ENCODE measurements at regions not wholly inside any gene's neighbourhood (a gene's known extent, or its start where the extent isn't known, plus 50 kb on each side); places are given as distances from the start of the nearest gene placed in this dataset.
"Not testable (repeated sequence)": the region's sequence is repeated elsewhere in the genome, so short reads cannot be mapped to it uniquely, and the experiment has no call there.

- ChIA-PET CTCF (no interaction called here), POLR2A (ENCODE audit: low non-redundant PET) (no interaction called here)
- Histone ChIP-seq H3K27ac (ENCODE audit: low read depth, low read length, poor library complexity, severe bottlenecking) (no peak overlapping the region), H3K9me3 (ENCODE audit: low read depth, low read length, poor library complexity, severe bottlenecking) (no peaks in the 10 kb centered on the region), H3K4me3 (ENCODE audit: low read depth, low read length, poor library complexity, severe bottlenecking) (no peak overlapping the region), H3K36me3 (ENCODE audit: insufficient read depth, low read length, poor library complexity, severe bottlenecking) (no peaks in the 10 kb centered on the region), H3K4me1 (ENCODE audit: insufficient read depth, low read length, poor library complexity, severe bottlenecking) (no peaks in the 10 kb centered on the region), H3K27me3 (replicated peaks; ENCODE audit: insufficient read depth, low read depth, low read length, poor library complexity) (no peaks in the 10 kb centered on the region)
- intact Hi-C loops (cut with micrococcal nuclease; ENCODE audit: unreplicated experiment), result no loop called here
- BruUV-seq (replicated peaks), result no TSS peak
- no peak for DNase-seq (ENCODE audit: low spot score)
- TF ChIP-seq EZH2 (IDR thresholded peaks at IDR 0.05; ENCODE audit: borderline replicate concordance, low read depth, low read length, poor library complexity, severe bottlenecking), result no peak
- no peak for TF ChIP-seq CTCF (conservative IDR thresholded peaks at IDR 0.05; ENCODE audit: low read depth, low read length)
These were observed 287.8 kb downstream of the LIG4 start for GRCh38 chr13:107927557-107927956.

- H3K4me1 ChIP-seq (ENCODE audit: insufficient read depth, low read length, poor library complexity, severe bottlenecking); DNase-seq (ENCODE audit: low spot score); H3K36me3 ChIP-seq (ENCODE audit: insufficient read depth, low read length, poor library complexity, severe bottlenecking); H3K27ac ChIP-seq (ENCODE audit: low read depth, low read length, poor library complexity, severe bottlenecking); BruUV-seq (replicated peaks); CTCF ChIA-PET; H3K27me3 ChIP-seq (replicated peaks; ENCODE audit: insufficient read depth, low read depth, low read length, poor library complexity); POLR2A ChIA-PET (ENCODE audit: low non-redundant PET); intact Hi-C loops (cut with micrococcal nuclease; ENCODE audit: unreplicated experiment); H3K9me3 ChIP-seq (ENCODE audit: low read depth, low read length, poor library complexity, severe bottlenecking); H3K4me3 ChIP-seq (ENCODE audit: low read depth, low read length, poor library complexity, severe bottlenecking): not testable (repeated sequence)
These were observed 288.8 kb downstream of the LIG4 start for GRCh38 chr13:107926515-107926914.

- CTCF ChIA-PET; H3K27me3 ChIP-seq (replicated peaks; ENCODE audit: insufficient read depth, low read depth, low read length, poor library complexity); POLR2A ChIA-PET (ENCODE audit: low non-redundant PET); intact Hi-C loops (cut with micrococcal nuclease; ENCODE audit: unreplicated experiment); H3K36me3 ChIP-seq (ENCODE audit: insufficient read depth, low read length, poor library complexity, severe bottlenecking); H3K4me3 ChIP-seq (ENCODE audit: low read depth, low read length, poor library complexity, severe bottlenecking); BruUV-seq (replicated peaks); H3K4me1 ChIP-seq (ENCODE audit: insufficient read depth, low read length, poor library complexity, severe bottlenecking); H3K9me3 ChIP-seq (ENCODE audit: low read depth, low read length, poor library complexity, severe bottlenecking); DNase-seq (ENCODE audit: low spot score); H3K27ac ChIP-seq (ENCODE audit: low read depth, low read length, poor library complexity, severe bottlenecking): not testable (repeated sequence)
These were observed 298.4 kb downstream of the LIG4 start for GRCh38 chr13:107916902-107917301.

GRCh38 chr13:107912745-107913144, 302.6 kb downstream of the LIG4 start:
- H3K9me3 ChIP-seq (ENCODE audit: low read depth, low read length, poor library complexity, severe bottlenecking), result no peaks in the 10 kb centered on the region
- no peaks in the 10 kb centered on the region for H3K36me3 ChIP-seq (ENCODE audit: insufficient read depth, low read length, poor library complexity, severe bottlenecking)
- no peak overlapping the region for H3K4me3 ChIP-seq (ENCODE audit: low read depth, low read length, poor library complexity, severe bottlenecking)
- ChIA-PET CTCF (no interaction called here), POLR2A (ENCODE audit: low non-redundant PET) (no interaction called here)
- intact Hi-C loops (cut with micrococcal nuclease; ENCODE audit: unreplicated experiment), result no loop called here
- no peak for TF ChIP-seq EZH2 (IDR thresholded peaks at IDR 0.05; ENCODE audit: borderline replicate concordance, low read depth, low read length, poor library complexity, severe bottlenecking)
- TF ChIP-seq CTCF (conservative IDR thresholded peaks at IDR 0.05; ENCODE audit: low read depth, low read length), result no peak
- H3K27ac ChIP-seq (ENCODE audit: low read depth, low read length, poor library complexity, severe bottlenecking), result no peak overlapping the region
- no peaks in the 10 kb centered on the region for H3K27me3 ChIP-seq (replicated peaks; ENCODE audit: insufficient read depth, low read depth, low read length, poor library complexity)
- DNase-seq (ENCODE audit: low spot score), result no peak
- H3K4me1 ChIP-seq (ENCODE audit: insufficient read depth, low read length, poor library complexity, severe bottlenecking), result no peaks in the 10 kb centered on the region
- BruUV-seq (replicated peaks), result no TSS peak

Data from A673 (cell line).